HG03064 (cell line): ENCODE measurements at regions not wholly inside any gene's neighbourhood (a gene's known extent, or its start where the extent isn't known, plus 50 kb on each side); places are given as distances from the start of the nearest gene placed in this dataset.

Experiments used
- ATAC-seq: cut with Tn5 transposase; IDR thresholded peaks from one replicate; pipeline ENCODE4 v1.9.1; 2021; ENCODE audit warnings: low read depth; ENCODE audit not compliant: unreplicated experiment

- ATAC-seq = no peak
These were observed 77.6 kb downstream of the RIPK4 start for GRCh38 chr21:41689289-41689583.

- ATAC-seq = no peak
These were observed 79.2 kb downstream of the RIPK4 start for GRCh38 chr21:41687633-41688032.

DNA sequence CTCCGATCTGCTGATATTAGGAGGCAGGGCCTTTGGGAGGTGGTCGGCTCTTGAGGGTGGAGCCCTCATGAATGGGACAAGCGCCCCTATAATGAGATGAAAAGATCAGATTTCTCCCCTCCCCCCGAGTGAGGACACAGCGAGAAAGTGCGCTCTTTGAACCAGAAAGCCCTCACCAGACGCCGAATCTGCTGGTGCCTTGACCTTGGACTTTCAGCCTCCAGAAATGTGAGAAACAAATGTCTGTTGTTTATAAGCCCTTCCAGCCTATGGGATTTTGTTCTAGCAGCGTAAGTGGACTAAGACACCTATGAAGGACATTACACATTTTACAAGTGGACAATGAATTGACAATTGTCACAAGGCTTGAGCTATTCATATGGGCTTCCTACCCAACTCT lies 80.2 kb downstream of the RIPK4 start:
- no peak for ATAC-seq

GRCh38 chr21:41685511-41686149 lies 81.2 kb downstream of the RIPK4 start:
- no peak for ATAC-seq

- no peak for ATAC-seq
These were observed 82.2 kb downstream of the RIPK4 start for GRCh38 chr21:41684381-41685245.

DNA sequence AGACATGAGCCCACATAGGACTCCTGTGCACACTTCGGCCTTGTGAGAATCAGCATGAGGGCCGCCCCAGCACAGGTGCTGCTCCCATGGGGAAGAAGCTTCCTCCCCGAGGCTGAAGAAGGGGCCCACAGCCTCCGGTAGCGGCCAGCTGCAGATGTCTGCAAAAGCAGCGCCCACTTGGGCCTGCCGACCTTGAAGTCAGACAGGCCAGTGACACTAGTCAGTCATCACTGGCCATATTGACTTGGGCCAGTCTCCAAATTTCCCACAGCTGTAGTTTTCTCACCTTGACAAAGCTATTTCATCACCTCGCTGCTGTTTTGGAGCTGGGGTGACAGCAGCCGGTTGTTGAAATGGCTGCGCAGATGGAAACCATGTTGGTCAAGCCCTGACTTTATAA lies 83.0 kb downstream of the RIPK4 start:
- ATAC-seq = no peak

- no peak for ATAC-seq
These were observed 84.1 kb downstream of the RIPK4 start for GRCh38 chr21:41682719-41683179.

GRCh38 chr21:41681939-41682718 lies 84.7 kb downstream of the RIPK4 start:
- no peak for ATAC-seq

- no peak for ATAC-seq
These were observed 85.5 kb downstream of the RIPK4 start for GRCh38 chr21:41681348-41681801.

GRCh38 chr21:41680444-41681347 lies 86.2 kb downstream of the RIPK4 start:
- ATAC-seq = no peak

GRCh38 chr21:41678924-41679318 lies 87.9 kb downstream of the RIPK4 start:
- no peak for ATAC-seq

- ATAC-seq = no peak
These were observed 88.6 kb downstream of the RIPK4 start for GRCh38 chr21:41678016-41678923.

DNA sequence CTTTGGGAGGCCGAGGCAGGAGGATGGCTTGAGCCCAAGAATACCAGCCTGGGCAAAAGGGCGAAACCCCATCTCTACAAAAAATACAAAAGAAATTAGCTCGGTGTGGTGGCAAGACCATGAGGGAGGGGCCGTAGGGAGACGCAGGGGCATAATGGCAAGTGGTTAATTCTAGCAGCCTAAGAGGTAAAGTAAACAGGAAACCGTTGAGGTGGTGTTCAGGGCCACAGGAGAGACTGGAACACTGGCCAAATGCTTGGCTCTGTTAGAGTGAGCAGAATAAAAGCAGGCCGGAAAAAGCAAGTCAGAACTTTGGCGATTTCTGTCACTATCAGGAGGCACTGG lies 89.2 kb downstream of the RIPK4 start:
- no peak for ATAC-seq

GRCh38 chr21:41676198-41676597 lies 90.7 kb downstream of the RIPK4 start:
- ATAC-seq = no peak

GRCh38 chr21:41675574-41675973 lies 91.3 kb downstream of the RIPK4 start:
- no peak for ATAC-seq

DNA sequence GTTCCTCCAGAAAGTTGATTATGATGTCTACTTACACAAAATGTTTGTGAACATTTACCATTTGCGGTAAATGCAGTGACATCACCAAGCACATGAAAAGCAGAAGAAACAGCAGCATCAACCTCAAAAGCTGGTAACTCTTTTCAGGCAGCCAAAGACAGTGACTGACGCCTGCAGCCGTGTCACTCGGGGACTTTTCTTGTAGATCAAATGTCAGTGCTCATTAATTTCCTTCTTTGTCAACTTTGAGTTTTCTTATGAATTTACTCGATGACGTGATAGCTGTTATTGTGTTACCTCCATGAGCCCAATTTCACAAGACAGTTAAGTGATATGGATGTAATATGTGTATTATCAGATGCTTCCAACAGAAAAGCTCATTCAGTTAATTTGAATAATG lies 92.5 kb downstream of the RIPK4 start:
- ATAC-seq = no peak

DNA sequence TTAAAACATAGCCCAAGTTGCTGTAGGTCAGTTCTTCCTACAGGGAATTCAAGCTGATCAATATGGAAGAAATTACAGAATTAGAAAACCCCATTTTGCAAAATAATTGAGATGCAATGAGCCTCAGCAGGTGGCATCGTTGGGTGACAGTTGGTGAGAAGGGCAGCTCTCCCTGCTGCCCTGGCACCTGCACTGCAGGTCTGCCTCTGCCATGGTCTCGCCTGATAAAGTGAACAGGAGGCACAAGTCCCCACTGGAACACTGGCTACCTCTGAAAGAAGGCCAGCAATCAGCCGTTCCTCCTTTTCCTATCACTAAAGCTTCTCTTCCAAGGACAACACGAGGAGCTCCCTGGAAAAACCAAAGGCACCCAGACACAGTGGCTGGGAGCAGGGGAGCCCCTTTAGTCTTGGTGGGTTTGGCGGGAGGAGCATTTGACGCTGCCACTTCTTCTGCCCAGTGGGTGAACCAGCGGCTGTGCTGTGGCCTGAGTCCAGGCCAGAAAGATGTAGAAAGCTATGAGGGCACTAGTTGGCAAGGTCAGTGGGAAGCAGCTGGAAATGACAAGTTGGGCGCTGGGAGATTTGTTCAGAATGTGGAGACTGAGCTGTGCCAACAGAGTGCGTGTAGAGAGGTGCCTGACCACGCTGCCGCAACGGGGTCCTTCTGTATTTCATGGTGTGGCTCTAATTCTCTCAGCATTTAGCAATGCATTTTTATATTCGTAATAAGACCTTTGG lies 93.1 kb downstream of the RIPK4 start:
- ATAC-seq = no peak

DNA sequence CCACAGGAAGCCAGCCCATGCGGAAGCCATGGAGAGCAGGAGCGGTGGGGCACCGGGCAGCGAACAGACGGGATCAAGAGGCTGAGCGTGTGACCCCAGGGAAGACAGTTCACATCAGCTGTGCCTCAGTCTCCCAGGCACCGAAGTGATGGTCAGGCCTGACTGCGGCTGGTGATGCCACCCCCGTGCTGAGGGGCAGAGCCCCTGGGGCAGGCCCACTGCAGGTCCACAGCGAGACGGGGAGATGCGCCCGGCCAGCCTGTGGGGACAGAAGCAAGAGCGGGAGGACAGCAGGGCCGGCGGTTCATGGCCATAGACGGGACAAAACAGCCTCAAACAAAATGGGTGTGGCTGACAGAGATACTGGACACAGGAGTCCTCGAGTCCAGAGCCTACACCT lies 93.8 kb downstream of the RIPK4 start:
- ATAC-seq = no peak

- no peak for ATAC-seq
These were observed 94.3 kb downstream of the RIPK4 start for GRCh38 chr21:41672543-41672915.
